ENCODE measurements at regions not wholly inside any gene's neighbourhood (a gene's known extent, or its start where the extent isn't known, plus 50 kb on each side); places are given as distances from the start of the nearest gene placed in this dataset.
A peak's percentile ranks its signal among the peaks of the same experiment; 100 is the strongest.

GRCh38 chr20:6657111-6657510 lies 110.4 kb upstream of the BMP2 start:
- Histone ChIP-seq H4K20me1 (ENCODE audit: control insufficient read depth, extremely low read depth, insufficient read depth, low read length) (no peaks in the 10 kb centered on the region), H3K9ac (ENCODE audit: control insufficient read depth, extremely low read depth, insufficient read depth, low read length) (no peak overlapping the region), H3K79me2 (ENCODE audit: control insufficient read depth, insufficient read depth, low read length) (no peaks in the 10 kb centered on the region), H2AFZ (ENCODE audit: control insufficient read depth, low read length) (no peak overlapping the region), H3K4me1 (ENCODE audit: control insufficient read depth, extremely low read depth, insufficient read depth, low read length) (peaks cover 35% of the 10 kb centered on the region), H3K9me1 (ENCODE audit: control insufficient read depth, extremely low read depth, insufficient read depth, low read length) (no peaks in the 10 kb centered on the region), H3K4me3 (ENCODE audit: control insufficient read depth in 2 of 3, extremely low read depth in 1 of 3, insufficient read depth in 2 of 3, low read depth in 1 of 3, low read length in 3 of 3) (no peak overlapping the region), H3K27ac (ENCODE audit: control insufficient read depth, insufficient read depth, low read length) (no peak overlapping the region), H3K27me3 (ENCODE audit: control insufficient read depth, extremely low read depth, insufficient read depth, low read length) (no peaks in the 10 kb centered on the region), H3K4me2 (ENCODE audit: control insufficient read depth, extremely low read depth, insufficient read depth, low read depth, low read length) (no peak overlapping the region), H3K36me3 (ENCODE audit: control insufficient read depth in 2 of 2, extremely low read depth in 1 of 2, insufficient read depth in 2 of 2, low read length in 2 of 2) (no peaks in the 10 kb centered on the region), H3K9me3 (ENCODE audit: control insufficient read depth, low read depth, low read length) (no peaks in the 10 kb centered on the region)
- DNase-seq (ENCODE audit: low read depth, low spot score) (no peak), FAIRE-seq (no peak)
- TF ChIP-seq EZH2 (IDR thresholded peaks at IDR 0.05; ENCODE audit: low read length), result no peak
- TF ChIP-seq CTCF (optimal IDR thresholded peaks at IDR 0.05 in 1 of 3, IDR thresholded peaks at IDR 0.05 in 1 of 3, conservative IDR thresholded peaks at IDR 0.05 in 1 of 3; ENCODE audit: extremely low read depth in 1 of 3, insufficient read depth in 2 of 3, low read length in 3 of 3), result no peak
- dilution Hi-C loops (cut with MboI; ENCODE audit: extremely low pct_ligation_motif_present, low sequenced_read_pairs), result no loop called here

- dilution Hi-C loops (cut with MboI; ENCODE audit: extremely low pct_ligation_motif_present, low sequenced_read_pairs), result no loop called here
- H3K9ac ChIP-seq (ENCODE audit: control insufficient read depth, extremely low read depth, insufficient read depth, low read length), result peak overlapping the region; percentile 4
- no peak overlapping the region for H3K4me3 ChIP-seq (ENCODE audit: control insufficient read depth in 2 of 3, extremely low read depth in 1 of 3, insufficient read depth in 2 of 3, low read depth in 1 of 3, low read length in 3 of 3)
These were observed 112.8 kb upstream of the BMP2 start for GRCh38 chr20:6654513-6655252.

More at GRCh38 chr20:6654513-6655252, 112.8 kb upstream of the BMP2 start:
- DNase-seq (ENCODE audit: low read depth, low spot score) (peak; percentile 84), FAIRE-seq (peak; percentile 96)
- H2AFZ ChIP-seq (ENCODE audit: control insufficient read depth, low read length), result peak overlapping the region; percentile 9
- peaks cover 30% of the 10 kb centered on the region for H3K4me1 ChIP-seq (ENCODE audit: control insufficient read depth, extremely low read depth, insufficient read depth, low read length)
- no peaks in the 10 kb centered on the region for H4K20me1 ChIP-seq (ENCODE audit: control insufficient read depth, extremely low read depth, insufficient read depth, low read length)
- H3K27me3 ChIP-seq (ENCODE audit: control insufficient read depth, extremely low read depth, insufficient read depth, low read length), result no peaks in the 10 kb centered on the region
- no peaks in the 10 kb centered on the region for H3K9me1 ChIP-seq (ENCODE audit: control insufficient read depth, extremely low read depth, insufficient read depth, low read length)
- no peak for TF ChIP-seq CTCF (optimal IDR thresholded peaks at IDR 0.05 in 1 of 3, IDR thresholded peaks at IDR 0.05 in 1 of 3, conservative IDR thresholded peaks at IDR 0.05 in 1 of 3; ENCODE audit: extremely low read depth in 1 of 3, insufficient read depth in 2 of 3, low read length in 3 of 3)
- no peak for TF ChIP-seq EZH2 (IDR thresholded peaks at IDR 0.05; ENCODE audit: low read length)
- no peaks in the 10 kb centered on the region for H3K9me3 ChIP-seq (ENCODE audit: control insufficient read depth, low read depth, low read length)
- peak overlapping the region; percentile 49 for H3K4me2 ChIP-seq (ENCODE audit: control insufficient read depth, extremely low read depth, insufficient read depth, low read depth, low read length)
- H3K79me2 ChIP-seq (ENCODE audit: control insufficient read depth, insufficient read depth, low read length), result no peaks in the 10 kb centered on the region
- H3K36me3 ChIP-seq (ENCODE audit: control insufficient read depth in 2 of 2, extremely low read depth in 1 of 2, insufficient read depth in 2 of 2, low read length in 2 of 2), result no peaks in the 10 kb centered on the region
- peak overlapping the region; percentile 73 for H3K27ac ChIP-seq (ENCODE audit: control insufficient read depth, insufficient read depth, low read length)

All from keratinocyte (primary cell).